SK-N-MC (cell line): ENCODE measurements at regions not wholly inside any gene's neighbourhood (a gene's known extent, or its start where the extent isn't known, plus 50 kb on each side); places are given as distances from the start of the nearest gene placed in this dataset.

Experiments
- EZH2 ChIP-seq: fragments of 200-600 bp; sonication (generic); IDR thresholded peaks from one replicate; pipeline ENCODE4 v1.6.1; 2017; ENCODE audit warnings: antibody characterized with exemption
- POLR2AphosphoS5 ChIP-seq: IDR thresholded peaks from 2 replicates; pipeline ENCODE4 v1.6.1; 2012; ENCODE audit warnings: mild to moderate bottlenecking, low read depth, low read length, borderline replicate concordance

DNA sequence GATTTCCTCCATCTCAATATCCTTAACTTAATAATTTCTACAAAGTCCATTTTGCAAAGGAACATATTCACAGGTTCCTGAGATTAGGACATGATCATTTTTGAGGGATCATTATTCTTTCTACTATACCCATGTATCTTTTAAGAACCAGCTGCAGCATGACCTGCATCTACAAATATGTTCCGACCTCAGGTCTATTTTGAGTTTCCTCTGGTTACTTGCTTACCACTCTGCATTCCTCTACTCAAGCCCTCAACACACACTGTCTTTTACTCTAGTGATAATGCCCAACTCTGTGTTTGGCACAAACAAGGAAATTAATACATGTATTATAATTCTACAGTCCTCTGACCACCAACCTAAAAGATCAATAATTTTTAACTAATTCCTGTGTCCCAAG is 386.1 kb downstream of the DNAH5 start:
- no peak for TF ChIP-seq EZH2
- no peak for TF ChIP-seq POLR2AphosphoS5
